ENCODE measurements at regions not wholly inside any gene's neighbourhood (a gene's known extent, or its start where the extent isn't known, plus 50 kb on each side); places are given as distances from the start of the nearest gene placed in this dataset.

GRCh38 chr4:82139287-82139686, 234.5 kb downstream of the HNRNPD start:
- no peak for TF ChIP-seq CTCF (IDR thresholded peaks at IDR 0.05)
- no peak for TF ChIP-seq EZH2phosphoT487 (IDR thresholded peaks at IDR 0.05)
- no peak for TF ChIP-seq EZH2 (IDR thresholded peaks at IDR 0.05)

Measured in neural progenitor cell (in vitro differentiated cells).